NT2/D1 (cell line): ENCODE measurements at regions not wholly inside any gene's neighbourhood (a gene's known extent, or its start where the extent isn't known, plus 50 kb on each side); places are given as distances from the start of the nearest gene placed in this dataset.

Experiments
- SUZ12 ChIP-seq: IDR thresholded peaks from 2 replicates; pipeline ENCODE4 v1.6.1; 2011; ENCODE audit not compliant: insufficient read length, insufficient read depth; ENCODE audit errors: extremely low read depth
- YY1 ChIP-seq: IDR thresholded peaks from 2 replicates; pipeline ENCODE4 v1.6.1; 2011; ENCODE audit not compliant: insufficient read length, insufficient read depth
- ZNF274 ChIP-seq: IDR thresholded peaks from 2 replicates; pipeline ENCODE4 v1.6.1; 2011; ENCODE audit warnings: mild to moderate bottlenecking, low read depth, low read length

DNA sequence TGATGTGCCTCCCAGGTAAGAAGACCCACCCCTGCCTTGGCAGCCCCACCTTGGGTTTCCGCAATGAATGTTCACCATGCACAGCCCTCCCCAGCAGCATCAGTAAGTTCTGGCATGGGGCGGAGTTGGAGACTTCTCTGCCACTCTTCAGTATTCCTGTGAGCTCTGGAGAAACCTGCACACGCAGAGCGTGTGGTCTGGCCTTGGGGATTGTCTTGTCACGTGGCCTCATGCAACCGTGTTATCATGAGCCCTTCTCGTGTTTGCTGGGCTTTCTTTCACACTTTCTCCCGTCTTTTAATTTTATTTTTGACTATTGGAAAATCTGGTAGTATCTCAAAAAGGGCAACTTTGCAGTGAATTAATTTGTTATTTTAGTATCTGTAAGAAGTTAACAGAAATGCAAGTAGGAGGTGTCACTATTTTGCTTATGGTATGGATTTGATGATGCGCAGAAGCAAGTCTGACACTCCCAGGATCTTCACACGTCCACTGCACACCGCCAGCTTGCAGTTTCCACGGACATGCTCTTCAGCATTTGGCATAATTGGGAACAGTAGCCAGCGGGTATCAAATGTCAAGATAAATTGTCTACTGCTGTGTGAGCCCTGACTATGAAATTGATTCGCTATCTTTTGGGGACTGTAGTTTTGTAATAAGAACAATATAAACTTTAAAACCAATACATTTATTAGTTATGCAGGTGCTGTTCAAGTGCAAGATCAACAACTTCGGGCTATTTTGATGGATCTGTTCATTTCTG, 463.5 kb downstream of the QKI start:
- TF ChIP-seq ZNF274 (no peak), SUZ12 (no peak), YY1 (no peak)
